ENCODE measurements at regions not wholly inside any gene's neighbourhood (a gene's known extent, or its start where the extent isn't known, plus 50 kb on each side); places are given as distances from the start of the nearest gene placed in this dataset.
"Not testable (repeated sequence)": the region's sequence is repeated elsewhere in the genome, so short reads cannot be mapped to it uniquely, and the experiment has no call there.

DNA sequence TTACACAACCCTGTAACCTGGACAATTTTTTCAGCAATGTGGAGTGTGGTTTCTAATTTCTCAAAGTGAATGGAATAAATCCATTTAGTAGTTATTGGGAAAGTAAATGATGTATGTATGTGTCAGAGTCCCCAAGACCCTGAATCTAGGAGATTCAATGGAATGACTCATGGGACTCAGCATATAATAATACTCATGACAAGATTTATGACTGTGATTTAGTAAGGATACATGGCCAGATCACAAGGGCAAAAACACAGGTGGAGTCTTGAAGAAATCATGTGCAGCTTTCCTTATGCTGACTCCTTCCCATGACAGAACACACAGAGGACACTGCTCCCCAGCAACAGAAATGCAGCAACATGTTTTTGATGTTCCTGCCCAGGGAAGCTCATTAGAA, 1877.7 kb upstream of the LRRTM1 start:
- no peak overlapping the region for H3K4me3 ChIP-seq (ENCODE audit: low read depth, low read length)
- in situ Hi-C loops (cut with HindIII; ENCODE audit: low sequenced_read_pairs), result no loop called here
- TF ChIP-seq, protein P1, sequence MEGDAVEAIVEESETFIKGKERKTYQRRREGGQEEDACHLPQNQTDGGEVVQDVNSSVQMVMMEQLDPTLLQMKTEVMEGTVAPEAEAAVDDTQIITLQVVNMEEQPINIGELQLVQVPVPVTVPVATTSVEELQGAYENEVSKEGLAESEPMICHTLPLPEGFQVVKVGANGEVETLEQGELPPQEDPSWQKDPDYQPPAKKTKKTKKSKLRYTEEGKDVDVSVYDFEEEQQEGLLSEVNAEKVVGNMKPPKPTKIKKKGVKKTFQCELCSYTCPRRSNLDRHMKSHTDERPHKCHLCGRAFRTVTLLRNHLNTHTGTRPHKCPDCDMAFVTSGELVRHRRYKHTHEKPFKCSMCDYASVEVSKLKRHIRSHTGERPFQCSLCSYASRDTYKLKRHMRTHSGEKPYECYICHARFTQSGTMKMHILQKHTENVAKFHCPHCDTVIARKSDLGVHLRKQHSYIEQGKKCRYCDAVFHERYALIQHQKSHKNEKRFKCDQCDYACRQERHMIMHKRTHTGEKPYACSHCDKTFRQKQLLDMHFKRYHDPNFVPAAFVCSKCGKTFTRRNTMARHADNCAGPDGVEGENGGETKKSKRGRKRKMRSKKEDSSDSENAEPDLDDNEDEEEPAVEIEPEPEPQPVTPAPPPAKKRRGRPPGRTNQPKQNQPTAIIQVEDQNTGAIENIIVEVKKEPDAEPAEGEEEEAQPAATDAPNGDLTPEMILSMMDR (IDR thresholded peaks at IDR 0.05; ENCODE audit: low read depth, low read length), result no peak
- DNase-seq (ENCODE audit: low read depth, low spot score), result no peak

DNA sequence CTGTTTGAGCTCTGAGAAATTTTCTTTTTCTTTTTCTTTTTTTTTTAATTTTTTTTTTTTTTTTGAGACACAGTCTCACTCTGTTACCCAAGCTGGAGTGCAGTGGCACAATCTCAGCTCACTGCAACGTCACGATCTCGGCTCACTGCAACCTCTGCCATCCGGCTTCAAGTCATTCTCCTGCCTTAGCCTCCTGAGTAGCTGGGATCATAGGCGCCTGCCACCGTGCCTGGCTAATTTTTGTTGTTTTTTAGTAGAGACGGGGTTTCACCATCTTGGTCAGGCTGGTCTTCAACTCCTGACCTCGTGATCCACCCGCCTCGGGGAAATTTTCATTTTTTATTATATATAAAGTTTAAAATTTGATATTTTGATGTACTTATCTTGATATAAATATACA, 1870.7 kb upstream of the LRRTM1 start:
- H3K4me3 ChIP-seq (ENCODE audit: low read depth, low read length); in situ Hi-C loops (cut with HindIII; ENCODE audit: low sequenced_read_pairs): not testable (repeated sequence)

DNA sequence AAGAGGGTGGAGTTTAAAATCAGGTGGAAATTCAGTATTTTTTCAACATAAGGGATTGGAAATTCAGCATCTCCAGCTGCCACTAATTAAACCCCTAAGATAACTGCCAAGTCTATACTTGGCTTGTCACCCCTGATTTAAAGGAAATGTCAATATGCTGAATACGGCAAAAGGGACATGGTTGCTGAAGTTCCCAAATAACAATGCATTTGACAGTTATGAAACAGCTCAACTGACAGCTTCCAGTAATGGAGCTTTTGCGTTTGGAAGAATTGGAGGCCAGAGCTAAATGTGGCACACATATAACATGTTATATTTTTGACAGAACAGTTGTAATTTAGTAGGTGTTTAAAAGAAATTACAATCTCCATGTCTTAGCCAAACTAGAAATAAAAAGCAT, 1867.9 kb upstream of the LRRTM1 start:
- no peak overlapping the region for H3K4me3 ChIP-seq (ENCODE audit: low read depth, low read length)
- in situ Hi-C loops (cut with HindIII; ENCODE audit: low sequenced_read_pairs), result no loop called here
- TF ChIP-seq, protein P1 (IDR thresholded peaks at IDR 0.05; ENCODE audit: low read depth, low read length), result no peak
- DNase-seq (ENCODE audit: low read depth, low spot score), result no peak

More for the DNA sequence above, 1870.7 kb upstream of the LRRTM1 start:
- not testable (repeated sequence) for DNase-seq (ENCODE audit: low read depth, low spot score)

DNA sequence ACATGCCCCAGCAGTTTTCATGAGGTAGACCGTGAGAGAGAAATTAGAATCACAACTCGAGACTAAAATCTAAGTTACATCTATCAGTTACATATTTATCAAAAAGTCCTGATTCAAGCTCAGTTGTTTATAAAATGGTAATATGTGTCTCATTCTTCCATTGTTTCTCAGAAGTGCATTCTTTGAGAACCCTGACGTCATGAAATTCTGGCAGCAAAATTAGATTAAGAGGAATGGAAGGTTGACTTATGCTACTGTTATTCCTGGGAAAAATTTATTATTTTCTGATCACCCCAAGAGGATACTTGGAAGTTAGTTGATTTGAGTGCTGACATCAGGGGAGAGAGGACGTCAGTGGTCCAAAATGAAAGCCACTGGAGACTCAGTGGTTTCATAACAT, 1864.8 kb upstream of the LRRTM1 start:
- DNase-seq (ENCODE audit: low read depth, low spot score), result no peak
- no peak overlapping the region for H3K4me3 ChIP-seq (ENCODE audit: low read depth, low read length)
- TF ChIP-seq, protein P1 (IDR thresholded peaks at IDR 0.05; ENCODE audit: low read depth, low read length), result no peak
- in situ Hi-C loops (cut with HindIII; ENCODE audit: low sequenced_read_pairs), result no loop called here

DNA sequence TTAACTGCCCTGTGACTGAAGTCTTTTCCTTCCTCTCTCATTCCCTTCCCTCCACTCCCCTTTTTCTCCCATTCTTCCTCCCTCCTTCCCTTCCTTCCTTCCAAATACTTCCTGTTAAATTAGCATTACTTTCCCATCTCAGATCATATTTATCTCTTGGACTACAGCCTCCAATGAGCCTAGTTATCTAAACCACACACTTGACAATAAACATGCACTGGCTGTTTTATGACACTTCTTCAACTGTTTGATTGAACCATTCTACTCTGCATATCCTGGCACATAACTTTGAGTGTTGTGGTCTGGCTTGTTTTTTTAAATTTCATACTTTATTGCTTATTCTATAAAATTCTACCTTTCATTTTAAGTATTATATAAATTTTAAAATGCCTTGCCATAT, 1860.8 kb upstream of the LRRTM1 start:
- in situ Hi-C loops (cut with HindIII; ENCODE audit: low sequenced_read_pairs), result no loop called here
- DNase-seq (ENCODE audit: low read depth, low spot score), result no peak
- TF ChIP-seq, protein P1 (IDR thresholded peaks at IDR 0.05; ENCODE audit: low read depth, low read length), result no peak
- no peak overlapping the region for H3K4me3 ChIP-seq (ENCODE audit: low read depth, low read length)

DNA sequence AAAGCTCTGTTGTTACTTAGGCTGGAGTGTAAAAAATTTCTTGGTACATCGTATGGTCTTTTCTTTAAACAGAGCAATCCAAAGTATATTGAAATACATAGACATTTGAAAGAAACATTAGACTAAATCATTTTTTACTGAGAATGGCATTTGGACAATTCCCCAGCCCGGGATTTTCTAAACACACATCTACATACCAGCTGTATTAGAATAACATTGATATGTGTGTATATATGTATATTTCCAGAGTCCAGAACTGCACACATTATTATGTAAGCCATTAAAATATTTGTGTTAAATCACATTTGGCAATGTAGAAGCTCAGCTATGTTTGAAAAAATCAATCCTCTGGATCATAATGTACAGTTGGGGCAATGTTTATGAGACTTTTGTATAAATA, 1853.6 kb upstream of the LRRTM1 start:
- H3K4me3 ChIP-seq (ENCODE audit: low read depth, low read length), result no peak overlapping the region
- TF ChIP-seq, protein P1 (IDR thresholded peaks at IDR 0.05; ENCODE audit: low read depth, low read length), result no peak
- DNase-seq (ENCODE audit: low read depth, low spot score), result no peak
- in situ Hi-C loops (cut with HindIII; ENCODE audit: low sequenced_read_pairs), result no loop called here

DNA sequence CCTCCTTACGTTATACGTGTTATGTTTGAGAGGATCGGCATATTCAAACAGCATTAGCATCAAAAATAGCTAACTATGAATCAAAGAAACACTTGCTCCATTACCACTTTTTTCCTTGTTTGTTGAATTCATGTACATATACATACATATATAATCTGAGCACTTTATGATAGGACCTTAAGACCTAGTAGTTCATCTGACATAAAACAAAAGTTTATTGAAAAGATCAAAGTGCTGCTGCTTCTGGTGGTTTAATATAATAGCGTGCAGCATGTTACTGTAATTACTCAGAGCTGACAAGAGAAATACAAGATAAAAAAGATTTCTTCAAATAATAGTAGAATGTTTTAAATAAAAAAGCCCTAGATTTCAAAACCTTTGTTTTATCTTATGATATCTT, 1850.9 kb upstream of the LRRTM1 start:
- DNase-seq (ENCODE audit: low read depth, low spot score), result no peak

More for the DNA sequence above, 1850.9 kb upstream of the LRRTM1 start:
- no peak overlapping the region for H3K4me3 ChIP-seq (ENCODE audit: low read depth, low read length)
- in situ Hi-C loops (cut with HindIII; ENCODE audit: low sequenced_read_pairs), result no loop called here
- TF ChIP-seq, protein P1 (IDR thresholded peaks at IDR 0.05; ENCODE audit: low read depth, low read length), result no peak

Data from astrocyte of the spinal cord (primary cell).